Loucy (cell line): ENCODE measurements at regions not wholly inside any gene's neighbourhood (a gene's known extent, or its start where the extent isn't known, plus 50 kb on each side); places are given as distances from the start of the nearest gene placed in this dataset.

ENCODE experiments used
- H2AFZ ChIP-seq: fragments of 200-600 bp; sonication (generic); 2 replicates; pipeline ENCODE4 v1.6.0; 2016; ENCODE audit warnings: antibody characterized with exemption, mild to moderate bottlenecking, low read length, moderate library complexity
- H3F3A ChIP-seq: fragments of 200-600 bp; 2 replicates; pipeline ENCODE4 v1.6.0; 2016; ENCODE audit warnings: antibody characterized with exemption, low read depth, mild to moderate bottlenecking
- H3K27me3 ChIP-seq: fragments of 200-600 bp; sonication (generic); 2 replicates; pipeline ENCODE4 v1.6.1; 2014; ENCODE audit warnings: low read length, mild to moderate bottlenecking; ENCODE audit not compliant: insufficient read depth, poor library complexity, severe bottlenecking
- H3K36me3 ChIP-seq: fragments of 200-600 bp; sonication (generic); 2 replicates; pipeline ENCODE4 v1.6.1; 2016; ENCODE audit warnings: low read length; ENCODE audit not compliant: insufficient read depth
- H3K4me1 ChIP-seq: fragments of 200-600 bp; sonication (generic); 2 replicates; pipeline ENCODE4 v1.5.1; 2014; ENCODE audit warnings: low read length, mild to moderate bottlenecking; ENCODE audit not compliant: insufficient read depth, poor library complexity, severe bottlenecking
- H3K4me2 ChIP-seq: fragments of 200-600 bp; sonication (generic); 2 replicates; pipeline ENCODE4 v1.6.0; 2014; ENCODE audit warnings: antibody characterized with exemption, low read length, low read depth, mild to moderate bottlenecking; ENCODE audit not compliant: poor library complexity, severe bottlenecking
- H3K4me3 ChIP-seq: fragments of 200-600 bp; sonication (generic); 2 replicates; pipeline ENCODE4 v1.5.1; 2014; ENCODE audit warnings: low read length, mild to moderate bottlenecking, mixed read lengths; ENCODE audit not compliant: poor library complexity, severe bottlenecking
- H3K79me2 ChIP-seq: fragments of 200-600 bp; sonication (generic); 2 replicates; pipeline ENCODE4 v1.6.1; 2014; ENCODE audit warnings: low read length; ENCODE audit not compliant: insufficient read depth
- H3K9ac ChIP-seq: fragments of 200-600 bp; sonication (generic); 2 replicates; pipeline ENCODE4 v1.6.0; 2014; ENCODE audit warnings: mild to moderate bottlenecking, low read depth, low read length, moderate library complexity; ENCODE audit not compliant: poor library complexity, severe bottlenecking
- H3K9me2 ChIP-seq: fragments of 200-600 bp; sonication (generic); replicated peaks from 2 replicates; pipeline ENCODE4 v1.6.1; 2016; ENCODE audit warnings: low read depth, low read length, mixed read lengths
- H3K9me3 ChIP-seq: fragments of 200-600 bp; sonication (generic); 2 replicates; pipeline ENCODE4 v1.6.1; 2014; ENCODE audit warnings: mild to moderate bottlenecking, antibody characterized with exemption, low read length, low read depth; ENCODE audit not compliant: insufficient read depth
- H4K20me1 ChIP-seq: fragments of 200-600 bp; sonication (generic); 2 replicates; pipeline ENCODE4 v1.6.0; 2014; ENCODE audit warnings: antibody characterized with exemption, low read length, mild to moderate bottlenecking; ENCODE audit not compliant: insufficient read depth, poor library complexity, severe bottlenecking
- EZH2phosphoT487 ChIP-seq: fragments of 200-600 bp; IDR thresholded peaks from 2 replicates; pipeline ENCODE4 v1.6.1; 2018; ENCODE audit warnings: antibody characterized with exemption, mild to moderate bottlenecking, moderate library complexity, borderline replicate concordance
- TF ChIP-seq, protein P1 (sequence below): fragments of 200-600 bp; sonication (generic); conservative IDR thresholded peaks from 2 replicates; pipeline ENCODE4 v1.5.1; 2014; ENCODE audit warnings: mild to moderate bottlenecking, antibody characterized with exemption, low read length

DNA sequence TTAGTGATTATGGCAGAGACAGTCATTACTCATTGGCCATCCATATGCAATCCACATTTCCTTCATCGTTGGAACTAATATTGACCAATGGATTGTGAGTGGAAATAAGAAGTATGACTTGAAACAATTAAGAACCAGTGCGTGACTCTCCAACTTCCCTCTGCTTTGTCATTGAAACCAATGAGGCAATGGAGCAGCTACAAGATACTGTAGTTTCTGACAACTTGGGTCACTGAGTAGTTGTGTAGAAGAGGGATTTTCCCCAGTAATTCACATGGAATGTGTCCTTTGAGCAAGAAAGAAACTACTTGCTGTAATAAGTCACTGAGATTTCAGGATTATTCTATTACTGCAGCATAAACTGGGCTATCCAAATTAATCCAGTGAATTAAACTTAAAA, 785.3 kb upstream of the RIOK2 start:
- no peaks in the 10 kb centered on the region for H3K4me1 ChIP-seq
- no peak overlapping the region for H3K9ac ChIP-seq
- no peaks in the 10 kb centered on the region for H4K20me1 ChIP-seq
- H3K9me3 ChIP-seq: no peaks in the 10 kb centered on the region
- H3K36me3 ChIP-seq: no peaks in the 10 kb centered on the region
- H3K9me2 ChIP-seq: no peaks in the 10 kb centered on the region
- no peaks in the 10 kb centered on the region for H3K79me2 ChIP-seq
- no peak overlapping the region for H3K4me2 ChIP-seq
- H3F3A ChIP-seq: no peaks in the 10 kb centered on the region
- no peak overlapping the region for H2AFZ ChIP-seq
- no peaks in the 10 kb centered on the region for H3K27me3 ChIP-seq
- TF ChIP-seq, protein P1, sequence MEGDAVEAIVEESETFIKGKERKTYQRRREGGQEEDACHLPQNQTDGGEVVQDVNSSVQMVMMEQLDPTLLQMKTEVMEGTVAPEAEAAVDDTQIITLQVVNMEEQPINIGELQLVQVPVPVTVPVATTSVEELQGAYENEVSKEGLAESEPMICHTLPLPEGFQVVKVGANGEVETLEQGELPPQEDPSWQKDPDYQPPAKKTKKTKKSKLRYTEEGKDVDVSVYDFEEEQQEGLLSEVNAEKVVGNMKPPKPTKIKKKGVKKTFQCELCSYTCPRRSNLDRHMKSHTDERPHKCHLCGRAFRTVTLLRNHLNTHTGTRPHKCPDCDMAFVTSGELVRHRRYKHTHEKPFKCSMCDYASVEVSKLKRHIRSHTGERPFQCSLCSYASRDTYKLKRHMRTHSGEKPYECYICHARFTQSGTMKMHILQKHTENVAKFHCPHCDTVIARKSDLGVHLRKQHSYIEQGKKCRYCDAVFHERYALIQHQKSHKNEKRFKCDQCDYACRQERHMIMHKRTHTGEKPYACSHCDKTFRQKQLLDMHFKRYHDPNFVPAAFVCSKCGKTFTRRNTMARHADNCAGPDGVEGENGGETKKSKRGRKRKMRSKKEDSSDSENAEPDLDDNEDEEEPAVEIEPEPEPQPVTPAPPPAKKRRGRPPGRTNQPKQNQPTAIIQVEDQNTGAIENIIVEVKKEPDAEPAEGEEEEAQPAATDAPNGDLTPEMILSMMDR: no peak
- TF ChIP-seq EZH2phosphoT487: no peak
- H3K4me3 ChIP-seq: no peak overlapping the region

GRCh38 chr5:97979740-97980139, 793.7 kb upstream of the RGMB start:
- Histone ChIP-seq H2AFZ (no peak overlapping the region), H3K4me2 (no peak overlapping the region), H3K27me3 (no peaks in the 10 kb centered on the region), H4K20me1 (no peaks in the 10 kb centered on the region), H3F3A (no peaks in the 10 kb centered on the region), H3K36me3 (no peaks in the 10 kb centered on the region), H3K4me3 (no peak overlapping the region), H3K9me2 (no peaks in the 10 kb centered on the region), H3K9me3 (no peaks in the 10 kb centered on the region), H3K79me2 (no peaks in the 10 kb centered on the region), H3K9ac (no peak overlapping the region), H3K4me1 (no peaks in the 10 kb centered on the region)
- TF ChIP-seq EZH2phosphoT487: no peak
- TF ChIP-seq, protein P1: no peak

DNA sequence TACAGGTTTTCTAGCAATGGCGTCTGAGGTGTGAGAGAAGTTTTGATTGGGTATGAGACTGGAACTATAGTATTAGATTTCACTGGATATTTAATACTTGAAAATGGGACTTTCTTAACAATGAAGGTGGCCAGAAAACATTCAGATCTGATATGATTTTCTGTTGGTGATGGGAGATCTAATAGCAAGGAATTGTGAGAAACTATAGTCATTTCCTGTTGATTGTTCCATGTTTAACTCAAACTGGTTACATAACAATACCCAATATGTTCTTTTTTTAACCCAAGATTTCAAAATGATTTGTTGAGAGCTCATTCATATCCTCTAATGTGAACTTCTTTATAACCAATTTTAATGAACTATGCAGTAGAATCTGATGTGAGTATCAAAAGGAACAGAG, 793.2 kb upstream of the RGMB start:
- no peaks in the 10 kb centered on the region for H3K9me3 ChIP-seq
- H3K27me3 ChIP-seq: no peaks in the 10 kb centered on the region
- no peaks in the 10 kb centered on the region for H3K4me1 ChIP-seq
- no peaks in the 10 kb centered on the region for H3K9me2 ChIP-seq
- H3K4me2 ChIP-seq: no peak overlapping the region
- no peaks in the 10 kb centered on the region for H4K20me1 ChIP-seq
- H3K79me2 ChIP-seq: no peaks in the 10 kb centered on the region
- no peaks in the 10 kb centered on the region for H3K36me3 ChIP-seq
- H3K9ac ChIP-seq: no peak overlapping the region
- no peak overlapping the region for H2AFZ ChIP-seq
- H3F3A ChIP-seq: no peaks in the 10 kb centered on the region
- no peak overlapping the region for H3K4me3 ChIP-seq
- TF ChIP-seq EZH2phosphoT487: no peak
- TF ChIP-seq, protein P1: no peak
